Testis (tissue), 2 donors: ENCODE measurements at regions not wholly inside any gene's neighbourhood (a gene's known extent, or its start where the extent isn't known, plus 50 kb on each side); places are given as distances from the start of the nearest gene placed in this dataset.

Experiments
- DNase-seq: peaks from one replicate; pipeline ENCODE4 v3.0.0-alpha.2; 2019
- H3K27ac ChIP-seq, 2 donors: fragments of 200-600 bp; sonication (generic); one replicate each; pipeline ENCODE4 v1.5.1; 2019
- H3K27me3 ChIP-seq: fragments of 200-600 bp; sonication (generic); one replicate; pipeline ENCODE4 v1.5.1; 2019
- H3K36me3 ChIP-seq: fragments of 200-600 bp; sonication (generic); one replicate; pipeline ENCODE4 v1.5.1; 2017; ENCODE audit warnings: low read depth; ENCODE audit errors: missing control alignments
- H3K4me1 ChIP-seq: fragments of 200-600 bp; sonication (generic); one replicate; pipeline ENCODE4 v1.5.1; 2019
- H3K4me3 ChIP-seq, 2 donors: fragments of 200-600 bp; sonication (generic); one replicate each; pipeline ENCODE4 v1.5.1; 2017 to 2019
- H3K9me3 ChIP-seq: fragments of 200-600 bp; sonication (generic); one replicate; pipeline ENCODE4 v1.5.1; 2017
- CTCF ChIP-seq, 3 experiments: fragments of 450-650 bp in 2 of 3; fragments of 200-600 bp in 1 of 3; sonication (generic) in 1 of 3; IDR thresholded peaks; one replicate each; pipeline ENCODE4 v1.5.1; 2016 to 2019; ENCODE audit warnings: antibody characterized with exemption in 3 of 3, mild to moderate bottlenecking in 2 of 3, moderate library complexity in 1 of 3
- POLR2A ChIP-seq: fragments of 450-650 bp; IDR thresholded peaks from one replicate; pipeline ENCODE4 v1.6.1; 2017; ENCODE audit warnings: antibody characterized with exemption, mild to moderate bottlenecking, moderate library complexity
- WGBS, 2 donors: methylation state at CpG; one replicate each; pipeline ENCODE4 v1.1.5; 2018; 5-methylcytosine and 5-hydroxymethylcytosine counted together
- intact Hi-C: fragments of 100-400 bp; cut with DNase I; formaldehyde crosslinking; loops from one replicate; pipeline ENCODE4 v1.15.1; 2023; ENCODE audit warnings: low total_unique reads

DNA sequence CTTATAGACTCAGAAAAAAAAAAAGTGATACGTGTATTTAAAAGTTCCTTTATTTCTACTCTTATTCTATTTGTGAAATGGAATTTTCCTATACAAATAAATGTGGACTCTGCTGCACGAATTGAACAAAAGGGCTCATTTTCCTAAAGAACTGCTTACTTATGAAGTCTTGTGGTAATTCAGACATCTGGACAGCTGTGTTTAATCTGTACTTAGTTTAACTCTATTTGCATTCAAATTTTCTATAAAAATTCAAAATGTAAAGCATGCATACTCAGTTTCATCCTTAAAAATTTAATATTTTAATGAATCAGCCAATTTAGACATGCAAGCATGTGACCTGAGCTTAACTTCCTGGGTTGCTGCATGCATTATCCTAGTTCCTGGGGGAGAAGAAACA, 118.0 kb upstream of the PCLO start:
- no peaks in the 10 kb centered on the region for H3K27me3 ChIP-seq
- WGBS, 2 donors: 57 to 65% methylated on average over 2 of the region's 2 CpGs
- intact Hi-C loops: no loop called here
- H3K4me3 ChIP-seq: no peak overlapping the region
- H3K36me3 ChIP-seq: no peaks in the 10 kb centered on the region
- no peaks in the 10 kb centered on the region for H3K9me3 ChIP-seq
- DNase-seq: no peak
- no peak overlapping the region for H3K27ac ChIP-seq
- H3K4me1 ChIP-seq: no peaks in the 10 kb centered on the region
- TF ChIP-seq CTCF (IDR thresholded peaks at IDR 0.05) (no peak), POLR2A (no peak)

GRCh38 chr7:83276250-83276649, 113.6 kb upstream of the PCLO start:
- Histone ChIP-seq H3K4me1 (no peaks in the 10 kb centered on the region), H3K9me3 (no peaks in the 10 kb centered on the region), H3K36me3 (no peaks in the 10 kb centered on the region), H3K27me3 (no peaks in the 10 kb centered on the region), H3K4me3 (no peak overlapping the region), H3K27ac (no peak overlapping the region)
- intact Hi-C loops: no loop called here
- TF ChIP-seq POLR2A (no peak), CTCF (IDR thresholded peaks at IDR 0.05) (no peak)
- 71 to 82% methylated on average over 1 of the region's 1 CpG for WGBS, 2 donors
- DNase-seq: no peak

GRCh38 chr7:83273699-83274098, 111.0 kb upstream of the PCLO start:
- TF ChIP-seq POLR2A (no peak), CTCF (IDR thresholded peaks at IDR 0.05) (no peak)
- intact Hi-C loops: no loop called here
- H3K36me3 ChIP-seq: no peaks in the 10 kb centered on the region
- no peak overlapping the region for H3K4me3 ChIP-seq
- no peaks in the 10 kb centered on the region for H3K9me3 ChIP-seq
- no peak for DNase-seq
- H3K27me3 ChIP-seq: no peaks in the 10 kb centered on the region
- no peaks in the 10 kb centered on the region for H3K4me1 ChIP-seq
- H3K27ac ChIP-seq: no peak overlapping the region

GRCh38 chr7:83271212-83272099, 108.8 kb upstream of the PCLO start:
- no peaks in the 10 kb centered on the region for H3K4me1 ChIP-seq
- peak; percentile 22 for DNase-seq
- TF ChIP-seq POLR2A (no peak), CTCF (IDR thresholded peaks at IDR 0.05) (peak in 2 of 3 experiments; percentile 11 to 24)
- no peaks in the 10 kb centered on the region for H3K9me3 ChIP-seq
- intact Hi-C loops: no loop called here
- 80 to 88% methylated on average over 5 of the region's 5 CpGs for whole genome bisulfite sequencing, 2 donors
- no peak overlapping the region for H3K27ac ChIP-seq
- no peaks in the 10 kb centered on the region for H3K36me3 ChIP-seq
- H3K27me3 ChIP-seq: no peaks in the 10 kb centered on the region
- no peak overlapping the region for H3K4me3 ChIP-seq

DNA sequence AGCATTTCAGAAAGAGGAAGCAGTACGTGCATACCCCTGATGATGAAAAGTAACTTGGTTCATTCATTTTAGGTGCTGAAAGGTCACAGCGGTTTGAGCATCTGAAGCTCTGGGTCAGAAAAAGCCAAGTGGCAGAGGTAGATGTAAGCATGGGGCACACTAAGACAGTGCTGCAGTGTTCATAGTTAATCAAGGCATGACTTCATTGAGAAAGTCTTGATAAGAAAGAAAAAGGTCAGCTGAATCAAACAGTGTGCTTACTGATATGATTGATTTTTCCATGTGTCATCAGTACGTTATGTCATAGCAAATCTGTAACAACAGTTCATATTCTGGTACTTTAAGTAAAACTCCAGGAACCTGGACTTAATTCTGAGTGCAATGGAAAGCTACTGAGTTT, 107.7 kb upstream of the PCLO start:
- no peak overlapping the region for H3K27ac ChIP-seq
- WGBS, 2 donors: 76 to 81% methylated on average over 3 of the region's 3 CpGs
- no peak for DNase-seq
- no peaks in the 10 kb centered on the region for H3K9me3 ChIP-seq
- no peaks in the 10 kb centered on the region for H3K4me1 ChIP-seq
- no peak for TF ChIP-seq CTCF (IDR thresholded peaks at IDR 0.05)
- no peak for TF ChIP-seq POLR2A
- no peak overlapping the region for H3K4me3 ChIP-seq
- no peaks in the 10 kb centered on the region for H3K36me3 ChIP-seq
- intact Hi-C loops: no loop called here
- no peaks in the 10 kb centered on the region for H3K27me3 ChIP-seq
